HG02885 (cell line): ENCODE measurements at regions not wholly inside any gene's neighbourhood (a gene's known extent, or its start where the extent isn't known, plus 50 kb on each side); places are given as distances from the start of the nearest gene placed in this dataset.
"Not testable (repeated sequence)": the region's sequence is repeated elsewhere in the genome, so short reads cannot be mapped to it uniquely, and the experiment has no call there.

Experiments
- ATAC-seq: cut with Tn5 transposase; IDR thresholded peaks from one replicate; pipeline ENCODE4 v1.9.1; 2021; ENCODE audit warnings: mild to moderate bottlenecking; ENCODE audit not compliant: unreplicated experiment, poor library complexity

GRCh38 chr10:5576780-5577624 is 52.2 kb downstream of the CALML3 start:
- no peak for ATAC-seq

- ATAC-seq: not testable (repeated sequence)
These were observed 55.3 kb downstream of the CALML3 start for GRCh38 chr10:5580038-5580428.

GRCh38 chr10:5581670-5582566 is 57.2 kb downstream of the CALML3 start:
- ATAC-seq: peak; percentile 57

DNA sequence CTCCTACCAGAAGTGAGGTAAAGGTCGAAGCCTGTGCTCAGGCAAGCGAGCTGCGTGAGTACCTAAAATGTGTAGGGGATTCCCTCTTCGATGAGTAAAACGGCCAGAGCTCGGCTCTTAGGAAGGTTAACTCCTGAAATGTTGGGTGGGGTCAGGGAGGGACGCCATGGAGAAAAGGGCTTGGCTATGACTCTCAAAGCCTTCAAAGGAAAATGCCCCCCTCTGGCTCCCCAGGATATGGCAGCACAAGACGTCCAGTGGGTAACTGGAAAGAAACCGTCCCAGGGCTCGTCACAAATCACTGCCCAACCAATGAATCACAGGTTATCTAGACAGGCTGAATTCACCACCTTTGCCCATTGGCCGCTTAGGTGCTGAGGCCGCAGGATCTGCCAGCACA is 58.0 kb downstream of the CALML3 start:
- no peak for ATAC-seq

- ATAC-seq: peak; percentile 38
These were observed 58.9 kb downstream of the CALML3 start for GRCh38 chr10:5583525-5584175.

DNA sequence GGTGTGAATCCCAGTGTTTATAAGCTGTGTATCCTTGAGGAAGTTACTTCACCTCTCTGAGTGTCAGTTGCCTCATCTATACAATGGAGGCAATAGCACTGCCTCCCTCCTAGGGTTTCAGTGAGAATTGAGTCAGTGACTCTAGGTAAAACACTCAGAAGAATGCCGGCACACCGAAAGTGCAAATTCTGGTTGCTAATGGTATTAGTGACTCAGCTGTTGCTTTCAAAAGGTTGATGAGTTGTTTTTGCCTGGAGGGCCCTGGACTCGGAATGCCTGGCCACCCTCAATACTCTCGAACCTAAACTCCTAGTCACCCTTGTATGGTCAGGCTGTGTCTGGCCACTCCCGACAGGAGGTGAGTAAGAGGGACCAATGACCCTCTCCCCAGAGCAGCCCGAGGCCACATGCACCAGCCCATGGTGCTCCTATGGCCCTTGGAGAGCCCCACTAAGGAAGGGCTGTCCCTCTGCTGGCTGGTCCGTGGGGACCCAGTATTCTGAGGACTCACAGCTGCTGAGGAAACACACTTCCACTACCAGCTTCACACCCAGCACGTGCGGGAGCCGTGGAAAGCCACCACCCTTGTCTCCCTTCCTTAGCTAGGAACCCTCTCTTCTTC is 60.2 kb downstream of the CALML3 start:
- ATAC-seq: peak; percentile 78

GRCh38 chr10:5585517-5586206 is 60.9 kb downstream of the CALML3 start:
- no peak for ATAC-seq

DNA sequence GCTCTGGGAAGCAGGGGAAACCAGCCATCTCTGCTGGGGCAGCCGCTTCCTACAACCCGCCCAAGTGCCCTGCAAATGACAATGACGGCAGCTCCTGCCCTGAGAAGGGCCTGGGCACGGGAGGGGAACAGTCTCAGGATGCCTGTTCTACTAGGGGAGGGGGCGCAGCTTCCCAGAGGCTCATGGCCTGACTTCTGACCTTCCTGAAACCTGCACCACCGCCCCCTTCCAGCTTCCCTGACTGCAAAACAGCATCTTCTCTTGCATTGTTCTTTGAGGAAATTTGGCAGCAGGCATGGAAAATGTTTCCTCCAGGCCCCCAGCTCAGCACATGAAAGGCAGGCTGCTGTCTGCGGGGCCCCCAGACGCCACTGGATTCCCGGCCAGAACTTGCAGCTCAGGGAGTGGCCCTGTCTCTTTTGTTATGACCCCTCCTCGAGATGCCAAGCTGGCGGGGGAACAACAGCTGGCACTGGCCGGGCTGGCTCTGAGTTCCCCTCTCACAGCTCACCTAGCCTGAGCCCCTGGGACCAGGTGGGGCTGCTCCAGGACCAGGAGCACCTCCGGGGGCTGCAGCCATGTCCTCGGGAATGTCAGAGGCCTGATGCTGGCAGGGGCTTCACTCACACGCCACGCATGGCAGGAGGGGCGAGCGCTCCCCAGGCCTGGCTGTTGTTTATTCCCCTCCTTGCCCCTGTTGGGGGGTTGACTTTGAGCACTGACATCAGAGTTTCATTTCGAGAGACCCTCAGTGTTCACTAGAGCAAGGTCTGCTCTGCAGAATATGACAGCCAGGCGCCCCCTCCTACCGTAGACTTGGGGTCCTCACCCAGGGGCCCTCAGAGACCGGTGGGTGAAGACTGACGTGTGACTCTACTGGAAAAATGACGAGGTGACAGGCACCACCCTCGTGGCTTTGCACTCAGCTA is 62.7 kb downstream of the CALML3 start:
- ATAC-seq: no peak

- ATAC-seq: no peak
These were observed 63.3 kb downstream of the CALML3 start for GRCh38 chr10:5588080-5588453.

DNA sequence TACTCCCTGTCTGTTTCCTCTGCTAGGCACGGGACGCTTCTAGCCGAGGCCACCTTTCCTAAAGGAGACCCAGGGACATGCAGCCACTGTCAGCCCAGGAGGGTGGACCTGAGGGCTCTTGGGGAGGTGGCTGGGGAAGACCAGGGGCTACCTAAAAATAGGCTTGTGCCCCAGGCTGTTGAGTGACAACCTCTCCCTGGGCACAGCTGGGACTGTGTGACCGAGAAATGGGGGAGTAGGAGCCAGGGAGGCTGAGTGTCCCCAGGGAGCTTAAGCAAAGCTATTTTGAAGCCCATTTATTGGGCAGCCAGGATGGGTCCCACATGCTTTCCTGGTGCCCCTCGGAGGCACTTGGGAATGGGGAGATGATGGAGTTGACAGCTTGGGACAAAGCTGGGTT is 63.8 kb downstream of the CALML3 start:
- no peak for ATAC-seq
